ENCODE measurements at regions not wholly inside any gene's neighbourhood (a gene's known extent, or its start where the extent isn't known, plus 50 kb on each side); places are given as distances from the start of the nearest gene placed in this dataset.

DNA sequence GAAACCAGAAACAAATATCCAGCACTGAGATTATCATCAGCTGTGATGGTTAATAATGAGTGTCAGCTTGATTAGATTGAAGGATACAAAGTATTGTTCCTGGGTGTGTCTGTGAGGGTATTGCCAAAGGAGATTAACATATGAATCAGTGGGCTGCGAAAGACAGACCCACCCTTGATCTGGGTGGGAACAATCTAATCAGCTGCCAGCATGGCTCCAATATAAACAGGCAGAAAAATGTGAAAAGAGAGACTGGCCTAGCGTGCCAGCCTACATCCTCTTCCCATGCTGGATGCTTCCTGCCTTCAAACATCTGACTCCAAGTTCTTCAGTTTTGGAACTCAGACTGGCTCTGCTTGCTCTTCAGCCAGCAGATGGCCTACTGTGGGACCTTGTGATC is 869.5 kb downstream of the SI start:
- TF ChIP-seq EP300 (IDR thresholded peaks at IDR 0.05; ENCODE audit: borderline replicate concordance) (no peak), CREB1 (IDR thresholded peaks at IDR 0.05; ENCODE audit: low read depth) (no peak), EGR1 (IDR thresholded peaks at IDR 0.05) (no peak), TAF1 (IDR thresholded peaks at IDR 0.05; ENCODE audit: low read depth) (no peak), CEBPB (IDR thresholded peaks at IDR 0.05) (no peak), TEAD4 (IDR thresholded peaks at IDR 0.05) (no peak), NFIC (IDR thresholded peaks at IDR 0.05) (no peak), RAD21 (IDR thresholded peaks at IDR 0.05; ENCODE audit: low read depth) (no peak), YY1 (IDR thresholded peaks at IDR 0.05; ENCODE audit: low read depth) (no peak), REST (IDR thresholded peaks at IDR 0.05; ENCODE audit: low read depth) (no peak), ZBTB7A (IDR thresholded peaks at IDR 0.05; ENCODE audit: low read depth) (no peak), TCF12 (IDR thresholded peaks at IDR 0.05; ENCODE audit: low read depth) (no peak), FOXM1 (IDR thresholded peaks at IDR 0.05; ENCODE audit: borderline replicate concordance, low read depth) (no peak), USF1 (IDR thresholded peaks at IDR 0.05) (no peak)
- TF ChIP-seq, protein P1, sequence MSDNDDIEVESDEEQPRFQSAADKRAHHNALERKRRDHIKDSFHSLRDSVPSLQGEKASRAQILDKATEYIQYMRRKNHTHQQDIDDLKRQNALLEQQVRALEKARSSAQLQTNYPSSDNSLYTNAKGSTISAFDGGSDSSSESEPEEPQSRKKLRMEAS (IDR thresholded peaks at IDR 0.05): no peak

GRCh38 chr3:164208048-164208447 is 870.2 kb downstream of the SI start:
- TF ChIP-seq USF1 (IDR thresholded peaks at IDR 0.05) (no peak), YY1 (IDR thresholded peaks at IDR 0.05; ENCODE audit: low read depth) (no peak), EGR1 (IDR thresholded peaks at IDR 0.05) (no peak), TEAD4 (IDR thresholded peaks at IDR 0.05) (no peak), ZBTB7A (IDR thresholded peaks at IDR 0.05; ENCODE audit: low read depth) (no peak), TAF1 (IDR thresholded peaks at IDR 0.05; ENCODE audit: low read depth) (no peak), EP300 (IDR thresholded peaks at IDR 0.05; ENCODE audit: borderline replicate concordance) (no peak), NFIC (IDR thresholded peaks at IDR 0.05) (no peak), FOXM1 (IDR thresholded peaks at IDR 0.05; ENCODE audit: borderline replicate concordance, low read depth) (no peak), RAD21 (IDR thresholded peaks at IDR 0.05; ENCODE audit: low read depth) (no peak), CREB1 (IDR thresholded peaks at IDR 0.05; ENCODE audit: low read depth) (no peak), REST (IDR thresholded peaks at IDR 0.05; ENCODE audit: low read depth) (no peak), CEBPB (IDR thresholded peaks at IDR 0.05) (no peak), TCF12 (IDR thresholded peaks at IDR 0.05; ENCODE audit: low read depth) (no peak)
- TF ChIP-seq, protein P1 (IDR thresholded peaks at IDR 0.05): no peak

- TF ChIP-seq TAF1 (IDR thresholded peaks at IDR 0.05; ENCODE audit: low read depth) (no peak), YY1 (IDR thresholded peaks at IDR 0.05; ENCODE audit: low read depth) (no peak), REST (IDR thresholded peaks at IDR 0.05; ENCODE audit: low read depth) (no peak), NFIC (IDR thresholded peaks at IDR 0.05) (no peak), EGR1 (IDR thresholded peaks at IDR 0.05) (no peak), CREB1 (IDR thresholded peaks at IDR 0.05; ENCODE audit: low read depth) (no peak), ZBTB7A (IDR thresholded peaks at IDR 0.05; ENCODE audit: low read depth) (no peak), EP300 (IDR thresholded peaks at IDR 0.05; ENCODE audit: borderline replicate concordance) (no peak), USF1 (IDR thresholded peaks at IDR 0.05) (no peak), TEAD4 (IDR thresholded peaks at IDR 0.05) (no peak), RAD21 (IDR thresholded peaks at IDR 0.05; ENCODE audit: low read depth) (no peak), TCF12 (IDR thresholded peaks at IDR 0.05; ENCODE audit: low read depth) (no peak), CEBPB (IDR thresholded peaks at IDR 0.05) (no peak), FOXM1 (IDR thresholded peaks at IDR 0.05; ENCODE audit: borderline replicate concordance, low read depth) (no peak)
- TF ChIP-seq, protein P1 (IDR thresholded peaks at IDR 0.05): no peak
These were observed 878.1 kb downstream of the SI start for GRCh38 chr3:164200053-164200823.
